SKM-1 treated with dmso at 0.1 percent for 144 hours (cell line): ENCODE measurements at regions not wholly inside any gene's neighbourhood (a gene's known extent, or its start where the extent isn't known, plus 50 kb on each side); places are given as distances from the start of the nearest gene placed in this dataset.
"Not testable (repeated sequence)": the region's sequence is repeated elsewhere in the genome, so short reads cannot be mapped to it uniquely, and the experiment has no call there.

Source experiments
- DNase-seq: peaks from one replicate; lab custom pipeline; 2025; ENCODE audit not compliant: unreplicated experiment; lab: John Stamatoyannopoulos, UW

DNA sequence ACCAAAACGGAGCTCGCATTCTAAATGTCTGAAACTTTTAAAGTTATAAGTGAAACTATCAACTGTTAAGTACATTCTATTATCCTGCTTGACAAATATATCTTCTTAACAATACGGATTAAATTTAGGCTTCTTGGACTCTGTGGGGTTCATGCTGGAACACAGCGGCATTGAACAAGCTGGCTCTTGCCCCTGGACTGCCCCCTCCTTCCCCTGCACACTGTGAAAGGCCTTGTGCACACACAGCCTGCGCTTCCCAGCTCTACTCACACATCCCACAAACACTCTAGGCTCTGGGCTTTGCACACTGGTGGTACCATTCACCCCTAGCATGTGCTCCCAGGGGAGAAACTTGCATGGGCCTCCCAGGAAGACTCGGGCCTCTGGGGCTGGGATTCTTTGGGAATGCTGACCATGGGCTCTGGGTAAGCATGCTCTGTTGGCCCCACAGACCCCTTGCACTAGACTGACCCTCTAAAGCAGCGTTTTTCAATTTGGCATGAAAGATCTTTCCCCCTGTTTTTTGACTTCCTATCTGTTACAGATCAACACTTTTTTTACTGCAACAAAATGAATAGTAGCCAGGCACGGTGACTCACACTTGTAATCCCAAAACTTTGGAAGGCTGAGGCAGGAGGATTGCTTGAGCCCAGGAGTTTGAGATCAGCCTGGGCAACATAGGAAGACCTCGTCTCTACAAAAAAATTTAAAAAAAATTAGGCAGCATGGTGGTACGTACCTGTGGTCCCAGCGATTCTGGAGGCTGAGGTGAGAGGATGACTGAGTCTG is 96.2 kb upstream of the CPM start:
- DNase-seq: no peak

DNA sequence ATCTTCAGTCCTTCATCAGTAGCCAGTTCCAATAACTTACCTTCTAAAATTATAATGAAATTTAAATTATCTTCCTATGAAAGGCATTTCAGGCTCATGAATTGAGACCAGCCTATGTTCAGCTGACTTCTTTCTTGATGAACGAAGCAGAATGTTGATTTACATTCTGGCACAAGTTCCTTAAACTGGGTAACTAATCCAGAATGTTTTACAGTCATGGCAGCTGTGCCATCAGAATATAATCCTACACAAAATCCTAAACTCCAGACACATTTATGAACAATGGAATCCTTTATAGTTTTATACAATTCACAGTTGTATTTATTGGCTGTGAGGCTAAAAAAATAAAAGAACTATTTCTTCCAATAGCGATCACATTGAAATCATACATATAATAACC is 97.3 kb upstream of the CPM start:
- no peak for DNase-seq

DNA sequence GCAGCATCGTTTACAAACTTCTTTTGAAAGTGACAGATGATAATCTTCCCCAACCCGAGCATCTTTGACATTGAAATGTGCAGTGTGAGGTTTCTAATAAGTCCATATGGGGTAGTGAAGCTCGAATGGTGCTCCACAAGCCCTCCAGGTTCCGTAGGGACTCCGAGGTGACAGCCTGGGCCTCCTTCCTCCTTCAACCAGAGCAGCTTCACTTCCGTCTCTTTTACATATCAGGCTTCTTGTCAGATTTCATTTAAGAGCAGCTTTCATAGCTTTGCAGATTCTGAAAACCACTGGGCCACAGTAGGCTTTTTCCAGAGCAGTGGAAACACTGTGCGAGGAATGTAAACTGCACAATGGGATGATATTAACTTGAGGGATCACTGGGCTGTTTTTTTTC is 103.6 kb upstream of the CPM start:
- DNase-seq: no peak

DNA sequence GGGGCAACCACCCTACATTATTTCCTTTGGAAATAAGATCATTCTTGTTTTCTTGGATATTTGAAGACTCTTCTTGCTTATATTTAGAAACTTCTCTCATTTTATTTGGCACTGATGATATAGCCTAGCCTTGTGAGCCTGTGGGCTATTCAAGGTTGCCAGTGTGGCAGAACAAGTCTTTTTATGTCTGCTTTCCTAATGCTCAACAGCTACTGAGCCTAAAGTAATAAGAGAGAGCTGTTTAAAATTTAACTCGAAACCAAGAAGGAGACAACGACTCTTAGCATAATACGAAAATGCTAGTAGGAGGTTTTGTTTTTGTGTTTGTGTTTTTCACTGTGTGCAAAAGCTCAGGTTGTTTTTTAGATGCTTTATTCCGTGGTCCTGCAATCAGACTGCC is 104.0 kb upstream of the CPM start:
- DNase-seq: no peak

DNA sequence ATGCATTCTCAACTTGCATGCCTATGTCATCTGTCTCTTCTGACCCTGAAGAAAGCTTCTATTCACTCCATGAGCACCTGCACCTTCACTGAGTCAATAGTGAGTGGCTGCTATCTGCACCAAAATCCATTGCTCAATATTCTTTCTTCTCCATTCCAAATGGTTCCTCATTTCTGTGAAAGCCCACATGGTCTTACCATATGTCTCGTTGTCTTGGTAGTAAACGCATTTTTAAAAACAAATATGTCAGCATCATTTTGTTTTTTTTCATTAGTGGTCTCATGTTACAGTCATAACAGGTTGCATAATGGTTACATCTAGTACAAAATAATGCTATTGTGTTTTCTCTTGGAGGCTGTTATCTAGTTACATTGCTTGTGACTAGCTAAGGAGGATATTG is 106.9 kb upstream of the CPM start:
- peak; percentile 68 for DNase-seq

DNA sequence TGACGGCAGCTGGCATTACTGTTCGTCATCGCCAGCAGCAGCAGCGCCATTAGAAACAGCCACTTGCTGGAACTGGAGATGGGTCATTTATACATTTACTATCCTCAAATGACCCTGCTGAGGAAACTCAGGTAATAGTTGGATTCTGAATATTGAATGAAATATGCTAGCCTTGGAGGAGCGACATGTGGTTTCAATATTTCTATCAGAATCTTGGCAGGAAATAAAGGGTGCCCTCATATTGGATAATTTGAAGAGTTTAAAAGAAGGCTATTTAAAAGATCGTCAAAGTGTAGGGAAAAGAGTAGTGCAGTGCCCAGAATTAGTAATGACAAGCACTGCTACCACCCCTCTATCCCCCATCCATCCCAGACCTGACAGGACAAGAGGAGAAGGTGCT is 109.6 kb upstream of the CPM start:
- DNase-seq: no peak

DNA sequence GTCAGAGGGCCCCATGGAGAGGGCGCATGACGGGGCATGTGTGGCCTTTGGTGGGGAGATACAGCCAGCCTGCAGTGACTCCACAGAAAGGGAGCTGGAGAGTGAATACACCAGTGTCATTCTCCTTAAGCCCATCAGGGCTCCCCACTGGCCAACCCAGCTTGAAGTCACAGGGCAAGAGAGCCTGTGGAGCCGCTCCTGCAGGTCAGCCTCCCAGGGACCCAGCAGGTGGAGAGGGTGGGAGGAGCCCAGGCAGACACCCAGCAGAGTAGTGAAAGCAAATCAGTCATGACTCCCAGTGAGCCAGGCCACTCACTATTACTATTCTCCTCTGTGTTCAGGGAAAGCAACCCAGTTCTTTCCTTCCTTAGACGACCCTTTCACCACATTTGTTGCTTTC is 110.0 kb upstream of the CPM start:
- DNase-seq: no peak

DNA sequence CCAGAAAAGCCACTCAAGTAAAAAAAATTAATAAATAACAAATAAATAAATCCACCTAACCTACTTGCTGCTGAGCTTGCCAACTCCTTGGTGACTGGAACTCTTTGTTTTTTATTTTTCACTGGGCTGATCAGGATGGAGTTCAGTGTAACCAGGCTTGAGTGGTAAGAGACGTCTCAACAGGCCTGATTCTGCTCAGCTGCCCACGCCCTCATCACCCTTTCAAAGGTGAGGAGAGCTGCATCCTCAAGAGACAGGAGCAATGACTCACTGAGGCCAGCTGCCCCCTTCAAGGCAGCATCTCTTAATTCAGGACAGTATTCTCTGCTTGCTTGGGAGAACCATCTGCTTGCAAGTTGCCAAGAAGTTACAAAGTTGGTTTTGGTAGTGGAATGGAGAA is 111.9 kb upstream of the CPM start:
- no peak for DNase-seq

DNA sequence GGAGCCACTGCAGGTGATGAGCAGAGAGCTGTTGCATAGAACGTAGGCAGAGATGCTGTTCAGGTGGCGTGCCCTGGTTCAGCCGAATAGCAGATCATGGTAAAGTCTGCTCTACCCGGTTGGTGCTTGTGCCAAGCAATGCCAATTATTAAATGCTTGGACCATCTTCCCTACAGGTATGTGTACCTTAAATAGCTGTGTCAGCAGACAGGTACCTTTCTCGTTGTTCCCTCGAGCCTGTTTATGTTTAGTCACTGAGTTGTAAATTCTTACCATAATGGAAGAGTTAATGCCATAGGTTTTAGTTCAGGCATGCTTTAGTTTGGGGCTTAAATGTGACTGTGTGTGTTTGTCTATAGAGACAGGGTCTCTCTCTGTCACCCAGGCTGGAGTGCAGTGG is 112.5 kb upstream of the CPM start:
- DNase-seq: no peak

DNA sequence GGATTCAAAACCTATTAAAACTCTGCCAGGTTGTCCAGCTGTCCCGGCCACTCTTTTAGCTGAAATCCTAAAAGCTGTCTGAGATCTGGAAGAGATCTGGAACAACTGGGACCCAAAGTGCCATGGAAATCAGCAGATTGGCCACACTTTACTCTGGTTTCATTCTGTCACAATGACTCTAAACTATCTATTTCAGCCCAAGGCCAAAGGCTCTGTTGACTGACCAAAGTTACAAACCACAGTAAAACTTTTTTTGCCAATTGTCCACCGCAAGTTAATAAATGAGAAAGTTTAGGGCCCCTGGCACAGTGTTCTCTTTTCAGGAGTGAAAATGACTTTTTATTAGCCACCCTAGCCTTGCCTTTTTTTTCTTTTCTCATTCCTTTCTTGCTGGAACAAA is 113.4 kb upstream of the CPM start:
- DNase-seq: no peak

DNA sequence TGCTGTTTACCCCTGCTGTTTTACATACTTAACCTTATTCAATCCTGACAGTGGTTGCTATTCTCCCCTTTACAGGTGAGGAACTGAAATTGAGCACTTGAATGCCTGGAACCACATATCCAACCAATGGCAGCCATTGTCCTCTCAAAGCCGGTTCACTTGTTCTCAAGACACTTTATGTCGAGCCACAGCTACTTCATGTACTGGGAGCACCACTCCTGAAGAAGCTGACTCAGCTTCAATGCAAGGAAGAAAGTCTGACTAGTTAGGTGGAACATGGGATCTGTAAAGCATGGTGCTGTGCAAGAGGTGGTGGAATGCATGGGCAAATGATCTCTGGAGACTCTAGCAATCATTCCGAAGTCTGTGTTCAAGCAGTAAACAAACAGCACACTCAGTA is 113.9 kb upstream of the CPM start:
- DNase-seq: no peak

DNA sequence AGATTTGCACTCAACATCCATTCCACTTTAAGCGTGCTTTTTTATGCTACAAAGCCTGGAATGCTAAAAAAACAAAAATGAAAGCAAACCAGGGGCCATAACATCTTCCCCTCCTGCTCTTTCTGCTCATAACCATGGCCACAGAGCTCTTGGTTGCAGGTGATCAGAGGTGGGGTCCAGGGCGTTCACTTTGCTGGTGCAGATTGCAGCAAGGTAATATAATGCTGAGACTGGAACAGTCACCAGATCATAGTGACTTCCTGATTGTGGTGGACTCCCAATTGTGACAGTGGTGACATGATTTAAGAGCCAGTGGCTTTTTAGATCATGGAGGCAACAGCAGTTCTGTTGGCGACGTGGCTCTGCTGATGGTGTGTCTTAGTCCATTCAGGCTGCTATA is 115.0 kb upstream of the CPM start:
- no peak for DNase-seq

DNA sequence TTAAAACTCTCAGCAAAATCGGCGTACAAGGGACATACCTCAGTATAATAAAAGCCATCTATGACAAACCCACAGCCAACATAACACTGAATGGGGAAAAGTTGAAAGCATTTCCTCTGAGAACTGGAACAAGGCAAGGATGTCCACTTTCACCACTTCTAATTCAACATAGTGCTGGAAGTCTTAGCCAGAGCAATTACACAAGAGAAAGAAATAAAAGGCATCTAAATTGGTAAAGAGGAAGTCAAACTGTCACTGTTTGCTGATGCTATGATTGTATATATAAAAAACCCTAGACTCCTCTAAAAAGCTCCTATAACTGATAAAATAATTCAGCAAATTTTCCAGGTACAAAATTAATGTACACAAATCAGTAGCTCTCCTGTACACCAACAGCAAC is 116.9 kb upstream of the CPM start:
- DNase-seq: not testable (repeated sequence)

DNA sequence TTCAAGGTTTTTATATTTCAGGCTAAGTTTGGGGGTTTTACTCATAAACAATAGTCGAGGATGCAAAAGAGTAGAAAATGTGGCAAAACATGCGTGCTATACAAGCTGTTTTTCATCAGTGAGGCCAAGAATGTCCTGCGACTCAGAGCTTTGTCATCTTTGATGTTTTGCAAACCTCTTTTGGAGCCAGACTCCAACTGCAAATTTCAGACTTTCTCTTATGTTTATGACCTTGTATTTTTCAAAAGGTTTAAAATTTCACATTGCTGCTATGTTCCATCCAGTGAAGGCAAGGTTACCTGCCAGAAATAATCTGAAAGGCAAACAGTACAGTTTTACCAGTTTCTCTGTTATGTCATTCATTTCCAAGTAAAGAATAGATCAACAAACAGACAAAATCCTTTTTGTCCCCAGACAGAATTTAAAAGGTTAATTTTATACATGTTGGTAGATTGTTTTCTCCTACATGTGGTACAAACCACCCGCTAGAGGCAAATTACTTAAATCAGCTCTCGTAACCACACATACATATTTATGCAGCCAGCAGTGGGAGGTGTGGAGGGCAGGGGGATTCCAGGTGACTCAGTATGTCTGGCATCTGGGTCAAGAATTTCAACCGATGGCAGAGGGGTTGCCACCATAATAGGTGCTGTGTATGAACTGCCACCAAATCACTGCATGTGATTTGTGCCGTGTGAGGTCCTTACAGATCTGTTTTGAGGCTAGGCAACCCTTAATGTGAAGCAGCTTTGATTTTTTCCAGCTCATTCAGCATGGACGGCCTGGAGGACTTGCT is 119.8 kb upstream of the CPM start:
- DNase-seq: no peak

DNA sequence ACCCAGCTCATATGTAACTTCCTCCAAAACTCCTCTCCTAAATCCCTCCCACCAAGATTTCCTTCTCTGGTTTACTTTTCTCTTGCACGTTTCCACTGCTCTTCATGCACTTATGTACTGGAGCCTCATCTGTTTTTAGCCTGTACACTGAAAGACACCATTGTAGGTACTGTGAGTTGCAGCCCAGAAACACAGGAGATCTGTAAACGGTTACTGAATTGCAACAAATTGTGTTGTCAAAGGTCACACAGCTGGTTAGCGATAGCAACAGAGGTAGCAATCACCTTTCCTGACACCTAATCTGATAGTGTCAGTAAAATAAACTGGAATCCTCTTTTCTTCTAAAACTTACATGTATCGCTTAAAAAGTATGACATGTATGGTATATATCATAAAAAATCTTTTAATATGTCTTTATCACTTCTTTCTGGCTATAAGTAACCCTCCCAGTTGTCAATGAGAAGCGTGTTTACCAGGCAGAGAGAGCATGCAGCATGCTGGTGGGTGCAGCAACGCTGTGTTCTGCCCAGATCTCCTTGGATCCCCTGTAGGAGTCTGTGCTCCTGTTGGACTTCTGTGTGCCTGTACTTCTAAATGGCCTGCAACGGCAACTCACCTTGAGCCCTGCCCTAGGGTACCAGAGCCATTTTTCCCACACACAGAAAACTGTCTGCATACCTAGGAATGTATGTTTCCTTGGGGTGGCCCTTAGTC is 121.5 kb upstream of the CPM start:
- no peak for DNase-seq

DNA sequence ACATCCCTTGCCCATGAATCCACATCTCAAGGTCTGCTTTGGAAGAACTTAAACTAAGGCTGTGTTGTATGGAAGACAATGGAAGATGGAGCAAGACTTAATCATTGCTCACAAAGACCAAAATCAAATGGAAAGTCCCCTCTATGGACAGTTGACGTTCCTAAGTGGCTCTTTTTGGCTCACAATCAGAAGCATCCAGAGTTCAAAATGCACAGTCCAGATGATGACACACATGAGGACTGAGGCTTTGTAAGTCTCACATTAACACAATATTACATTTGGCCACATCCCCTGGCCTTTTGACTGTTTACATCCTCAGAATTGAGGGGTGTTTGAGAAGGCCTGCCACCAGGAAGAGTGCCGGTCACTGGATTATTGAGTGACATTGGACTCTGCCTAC is 122.3 kb upstream of the CPM start:
- no peak for DNase-seq

DNA sequence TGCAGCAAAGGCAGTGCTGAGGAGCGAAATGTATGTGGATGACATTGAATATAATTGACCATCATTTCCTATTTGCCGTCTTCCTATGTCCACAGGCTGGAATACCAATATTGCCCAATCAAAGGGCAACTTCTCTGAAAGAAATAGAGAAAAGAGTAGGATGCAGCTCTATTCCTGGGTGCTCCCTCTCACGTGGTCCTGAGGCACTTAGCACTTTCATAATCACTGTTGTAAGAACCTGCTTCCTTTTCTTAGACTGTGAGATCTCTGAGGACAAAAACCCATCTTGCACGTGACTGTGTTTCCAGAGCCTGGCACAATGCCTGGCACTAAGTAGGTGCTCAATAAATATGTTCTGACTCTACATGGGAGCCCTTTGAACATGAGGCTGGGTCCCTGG is 122.7 kb upstream of the CPM start:
- peak; percentile 45 for DNase-seq

DNA sequence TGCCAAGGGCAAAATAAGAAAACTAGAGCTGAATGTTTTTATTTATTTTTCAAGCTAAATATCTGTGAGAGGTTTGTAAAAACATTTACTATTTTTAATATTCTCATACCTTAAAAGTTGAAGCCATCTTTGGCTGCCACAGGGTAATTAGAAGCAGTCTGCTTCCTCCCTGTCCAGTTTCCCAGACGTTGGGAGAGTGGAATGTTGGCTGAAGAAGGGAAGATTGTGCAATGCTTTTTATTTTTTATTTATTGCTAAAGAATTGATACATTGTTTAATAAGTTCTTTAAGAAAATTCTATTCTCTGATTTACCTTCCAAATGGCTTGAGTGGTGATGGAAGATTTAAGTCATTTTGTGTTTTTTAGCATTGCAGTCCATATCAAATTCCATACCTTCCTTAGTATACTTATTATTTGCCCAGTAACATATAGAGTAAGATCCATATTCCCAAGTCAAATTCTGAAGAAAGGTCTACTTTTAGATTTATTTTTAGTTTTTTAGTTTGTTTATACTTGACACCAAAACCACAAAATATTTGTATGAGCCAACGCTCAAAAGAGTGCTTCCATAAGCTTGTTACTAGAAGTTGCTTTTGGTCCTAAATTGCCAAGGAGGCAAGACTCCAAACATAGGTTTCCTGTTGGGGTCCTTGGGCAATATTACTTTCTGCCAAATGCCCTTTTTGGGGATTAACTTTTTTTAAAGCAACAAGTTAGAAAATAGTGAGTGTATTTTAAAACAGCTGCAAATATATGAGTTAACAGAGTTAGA is 124.0 kb upstream of the CPM start:
- DNase-seq: no peak

DNA sequence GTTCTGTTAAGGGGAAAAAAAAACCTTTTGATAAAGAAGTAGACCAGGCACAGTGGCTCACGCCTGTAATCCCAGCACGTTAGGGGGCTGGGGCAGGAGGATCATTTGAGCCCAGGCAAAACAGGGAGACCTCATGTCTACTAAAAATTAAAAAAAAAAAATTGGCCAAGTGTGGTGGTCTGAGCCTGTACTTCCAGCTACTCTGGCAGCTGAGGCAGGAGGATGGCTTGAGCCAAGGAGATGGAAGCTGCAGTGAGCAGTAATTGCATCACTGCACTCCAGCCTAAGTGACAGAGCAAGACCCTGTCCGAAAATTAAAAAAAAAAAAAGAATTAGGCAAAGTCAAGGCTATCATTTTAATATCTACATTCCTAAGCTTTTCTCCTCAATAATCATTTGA is 124.8 kb upstream of the CPM start:
- DNase-seq: no peak

DNA sequence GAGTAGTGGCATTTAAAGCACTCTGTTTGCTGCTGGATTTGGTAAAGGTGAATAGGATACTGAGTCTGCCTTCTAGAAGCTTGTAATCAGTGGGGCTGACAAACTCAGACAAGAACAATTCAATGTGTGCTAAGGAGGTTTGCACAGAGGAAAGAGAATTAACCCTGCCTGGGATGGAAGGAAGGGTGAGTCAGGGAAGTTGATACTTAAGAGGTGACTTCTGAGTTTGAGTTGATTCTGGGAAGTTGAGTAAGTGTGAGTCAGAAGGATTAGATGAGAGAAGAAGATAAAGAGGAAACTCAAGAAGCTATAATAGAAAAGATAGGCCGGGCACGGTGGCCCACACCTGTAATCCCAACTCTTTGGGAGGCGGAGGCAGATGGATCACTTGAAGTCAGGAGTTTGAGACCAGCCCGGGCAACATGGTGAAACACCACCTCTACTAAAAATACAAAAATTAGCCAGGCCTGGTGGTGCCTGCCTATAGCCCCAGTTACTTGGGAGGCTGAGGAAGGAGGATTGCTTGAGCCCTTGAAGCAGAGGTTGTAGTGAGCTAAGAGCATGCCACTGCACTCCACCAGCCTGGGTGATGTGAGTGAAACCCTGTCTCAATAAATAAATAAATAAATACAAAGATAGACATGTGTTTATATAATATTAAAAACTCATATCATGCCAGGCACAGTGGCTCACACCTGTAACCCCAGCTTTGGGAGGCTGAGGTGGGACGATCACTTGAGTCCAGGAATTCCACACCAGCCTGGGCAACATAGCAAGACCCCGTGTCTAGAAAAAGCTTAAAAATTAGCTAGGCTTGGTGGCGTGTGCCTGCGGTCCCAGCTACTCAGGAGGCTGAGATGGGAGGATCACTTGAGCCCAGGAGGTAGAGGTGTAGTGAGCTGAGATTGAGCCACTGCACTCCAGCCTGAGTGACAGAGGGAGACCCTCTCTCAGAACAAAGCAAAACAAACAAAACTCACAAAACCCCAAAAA is 126.8 kb upstream of the CPM start:
- peak; percentile 25 for DNase-seq
